Large intestine (tissue), 3 donors: ENCODE measurements at regions not wholly inside any gene's neighbourhood (a gene's known extent, or its start where the extent isn't known, plus 50 kb on each side); places are given as distances from the start of the nearest gene placed in this dataset.
"Not testable (repeated sequence)": the region's sequence is repeated elsewhere in the genome, so short reads cannot be mapped to it uniquely, and the experiment has no call there.

Source experiments
- DNase-seq, 2 donors: peaks; one replicate each; pipeline versions ENCODE4 v3.0.0 to v3.0.0-alpha.2; 2013
- H3K27ac ChIP-seq: one replicate; pipeline ENCODE4 v1.5.1; 2013; ENCODE audit warnings: low read length
- H3K27me3 ChIP-seq: 2 replicates; pipeline ENCODE4 v1.6.1; 2013; ENCODE audit warnings: low read length; ENCODE audit not compliant: control insufficient read depth, insufficient read depth
- H3K36me3 ChIP-seq: 2 replicates; pipeline ENCODE4 v1.6.1; 2013; ENCODE audit warnings: low read length; ENCODE audit not compliant: control insufficient read depth, insufficient read depth
- H3K4me1 ChIP-seq: one replicate; pipeline ENCODE4 v1.6.1; 2013; ENCODE audit warnings: low read length; ENCODE audit not compliant: control insufficient read depth, insufficient read depth
- H3K4me3 ChIP-seq: one replicate; pipeline ENCODE4 v1.5.1; 2013; ENCODE audit warnings: low read length
- H3K9me3 ChIP-seq: one replicate; pipeline ENCODE4 v1.6.1; 2013; ENCODE audit warnings: mild to moderate bottlenecking, low read depth, low read length, moderate library complexity; ENCODE audit not compliant: control insufficient read depth
- WGBS: methylation state at CpG from one replicate; pipeline ENCODE4 v1.1.5; 2013; ENCODE audit warnings: low lambda C conversion rate; ENCODE audit not compliant: insufficient coverage; 5-methylcytosine and 5-hydroxymethylcytosine counted together

DNA sequence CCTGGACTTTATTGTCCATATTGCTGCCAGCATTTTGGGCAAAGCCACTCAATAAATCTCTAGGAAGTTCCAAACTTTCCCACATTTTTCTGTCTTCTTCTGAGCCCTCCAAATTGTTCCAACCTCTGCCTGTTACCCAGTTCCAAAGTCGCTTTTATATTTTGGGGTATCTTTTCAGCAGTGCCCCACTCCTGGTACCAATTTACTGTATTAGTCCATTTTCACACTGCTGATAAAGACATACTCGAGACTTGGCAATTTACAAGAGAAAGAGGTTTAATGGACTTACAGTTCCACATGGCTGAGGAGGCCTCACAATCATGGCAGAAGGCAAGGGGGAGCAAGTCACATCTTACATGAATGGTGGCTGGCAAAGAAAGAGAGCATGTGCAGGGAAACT is 53.4 kb downstream of the AHSP start:
- DNase-seq, H3K9me3 ChIP-seq, H3K4me1 ChIP-seq, H3K27me3 ChIP-seq, H3K27ac ChIP-seq, H3K36me3 ChIP-seq, H3K4me3 ChIP-seq: not testable (repeated sequence)
- no CpG with 5 or more reads among the region's 2 CpGs for WGBS

DNA sequence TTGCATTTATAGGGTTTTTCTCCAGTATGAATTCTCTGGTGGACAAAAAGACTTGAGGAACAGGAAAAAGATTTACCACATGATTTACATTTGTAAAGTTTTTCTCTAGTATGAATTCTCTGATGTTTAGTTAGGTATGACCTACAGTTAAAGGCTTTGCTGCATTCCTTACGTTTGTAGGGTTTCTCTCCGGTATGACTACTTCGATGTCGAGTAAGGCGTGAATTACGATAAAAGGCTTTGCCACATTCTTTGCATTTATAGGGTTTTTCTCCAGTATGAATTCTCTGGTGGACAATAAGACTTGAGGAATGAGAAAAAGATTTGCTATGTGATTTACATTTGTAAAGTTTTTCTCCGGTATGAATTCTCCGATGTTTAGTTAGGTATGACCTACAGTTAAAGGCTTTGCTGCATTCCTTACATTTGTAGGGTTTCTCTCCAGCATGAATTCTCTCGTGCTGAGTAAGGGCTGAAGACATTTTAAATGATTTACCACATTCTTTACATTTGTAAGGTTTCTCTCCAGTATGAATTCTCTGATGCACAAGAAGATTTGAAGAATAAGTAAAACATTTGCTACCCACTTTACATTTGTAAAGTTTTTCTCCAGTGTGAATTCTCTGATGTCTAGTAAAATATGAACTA is 74.2 kb downstream of the AHSP start:
- H3K36me3 ChIP-seq, DNase-seq, H3K9me3 ChIP-seq, H3K27me3 ChIP-seq, H3K4me1 ChIP-seq, H3K27ac ChIP-seq, H3K4me3 ChIP-seq: not testable (repeated sequence)
- WGBS: 92% methylated on average over 5 of the region's 9 CpGs

DNA sequence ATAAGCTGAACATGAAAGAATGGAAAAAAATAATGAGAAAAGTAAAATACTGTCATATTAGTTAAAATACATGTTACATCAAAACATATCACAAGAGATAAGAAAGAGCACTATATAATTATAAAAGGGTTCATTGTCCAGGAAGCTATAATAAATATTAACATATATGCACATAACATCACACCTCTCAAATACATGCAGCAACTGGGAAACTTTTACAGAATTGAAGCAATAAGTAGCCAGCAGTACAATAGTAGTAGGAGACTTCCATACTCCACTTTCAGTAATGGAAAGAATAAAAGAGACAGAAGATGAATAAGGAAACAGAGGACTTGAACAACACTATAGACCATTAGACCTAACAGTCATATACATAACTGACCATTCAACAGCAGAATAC is 90.4 kb downstream of the AHSP start:
- Histone ChIP-seq H3K36me3 (no peaks in the 10 kb centered on the region), H3K27me3 (no peaks in the 10 kb centered on the region), H3K4me1 (no peaks in the 10 kb centered on the region), H3K9me3 (no peaks in the 10 kb centered on the region), H3K27ac (no peak overlapping the region), H3K4me3 (no peak overlapping the region)
- no peak for DNase-seq

DNA sequence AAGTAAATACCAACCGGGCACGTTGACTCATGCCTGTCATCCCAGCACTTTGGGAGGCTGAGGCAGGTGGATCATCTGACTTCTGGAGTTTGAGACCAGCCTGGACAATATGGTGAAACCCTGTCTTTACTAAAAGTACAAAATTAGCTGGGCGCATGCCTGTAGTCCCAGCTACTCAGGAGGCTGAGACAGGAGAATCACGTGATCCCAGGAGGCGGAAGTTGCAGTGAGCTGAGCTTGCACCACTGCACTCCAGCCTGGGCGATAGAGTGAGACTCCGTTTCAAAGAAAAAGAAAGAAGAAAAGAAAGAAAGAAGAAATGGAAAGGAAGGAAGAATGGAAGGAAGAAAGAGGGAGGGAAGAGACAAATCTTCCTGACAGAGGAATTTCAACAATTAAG is 108.7 kb downstream of the AHSP start:
- WGBS: 97% methylated on average over 4 of the region's 7 CpGs
- Histone ChIP-seq H3K27me3 (no peaks in the 10 kb centered on the region), H3K36me3 (no peaks in the 10 kb centered on the region), H3K9me3 (no peaks in the 10 kb centered on the region), H3K4me3 (no peak overlapping the region), H3K27ac (no peak overlapping the region), H3K4me1 (no peaks in the 10 kb centered on the region)
- no peak for DNase-seq

DNA sequence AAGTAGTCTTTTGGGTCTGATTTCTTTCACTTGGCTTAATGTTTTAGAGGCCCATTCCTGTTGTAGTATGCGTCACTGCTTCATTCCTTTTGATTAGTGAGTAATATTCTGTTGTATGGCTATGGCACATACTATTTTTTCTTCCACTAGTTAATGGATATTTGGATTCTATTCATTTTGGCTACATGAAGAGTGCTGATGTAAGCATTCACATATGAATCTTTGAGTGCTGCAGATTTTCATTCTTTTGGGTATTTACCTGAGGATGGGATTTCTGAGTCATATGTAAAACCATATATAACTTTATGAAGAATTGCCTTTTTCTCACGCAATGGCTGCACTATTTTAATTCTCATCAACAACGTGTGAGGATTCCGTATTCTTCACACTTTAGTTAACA is 113.6 kb downstream of the AHSP start:
- Histone ChIP-seq H3K4me3 (no peak overlapping the region), H3K4me1 (no peaks in the 10 kb centered on the region), H3K27ac (no peak overlapping the region), H3K36me3 (no peaks in the 10 kb centered on the region), H3K27me3 (no peaks in the 10 kb centered on the region), H3K9me3 (no peaks in the 10 kb centered on the region)
- DNase-seq: no peak
- 76% methylated on average over 3 of the region's 4 CpGs for WGBS

DNA sequence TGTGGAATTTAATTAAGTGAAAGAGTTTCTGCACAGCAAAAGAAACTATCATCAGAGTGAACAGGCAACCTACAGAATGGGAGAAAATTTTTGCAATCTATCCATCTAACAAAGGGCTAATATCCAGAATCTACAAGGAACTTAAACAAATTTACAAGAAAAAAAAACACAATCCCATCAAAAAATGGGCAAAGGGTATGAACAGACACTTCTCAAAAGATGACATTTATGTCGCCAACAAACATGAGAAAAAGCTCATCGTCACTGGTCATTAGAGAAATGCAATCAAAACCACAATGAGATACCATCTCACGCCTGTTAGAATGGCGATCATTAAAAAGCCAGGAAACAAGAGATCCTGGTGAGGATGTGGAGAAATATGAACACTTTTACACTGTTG is 128.0 kb downstream of the AHSP start:
- WGBS: 94% methylated on average over 3 of the region's 4 CpGs
- not testable (repeated sequence) for H3K27ac ChIP-seq, H3K9me3 ChIP-seq, DNase-seq, H3K4me3 ChIP-seq, H3K4me1 ChIP-seq, H3K27me3 ChIP-seq, H3K36me3 ChIP-seq

DNA sequence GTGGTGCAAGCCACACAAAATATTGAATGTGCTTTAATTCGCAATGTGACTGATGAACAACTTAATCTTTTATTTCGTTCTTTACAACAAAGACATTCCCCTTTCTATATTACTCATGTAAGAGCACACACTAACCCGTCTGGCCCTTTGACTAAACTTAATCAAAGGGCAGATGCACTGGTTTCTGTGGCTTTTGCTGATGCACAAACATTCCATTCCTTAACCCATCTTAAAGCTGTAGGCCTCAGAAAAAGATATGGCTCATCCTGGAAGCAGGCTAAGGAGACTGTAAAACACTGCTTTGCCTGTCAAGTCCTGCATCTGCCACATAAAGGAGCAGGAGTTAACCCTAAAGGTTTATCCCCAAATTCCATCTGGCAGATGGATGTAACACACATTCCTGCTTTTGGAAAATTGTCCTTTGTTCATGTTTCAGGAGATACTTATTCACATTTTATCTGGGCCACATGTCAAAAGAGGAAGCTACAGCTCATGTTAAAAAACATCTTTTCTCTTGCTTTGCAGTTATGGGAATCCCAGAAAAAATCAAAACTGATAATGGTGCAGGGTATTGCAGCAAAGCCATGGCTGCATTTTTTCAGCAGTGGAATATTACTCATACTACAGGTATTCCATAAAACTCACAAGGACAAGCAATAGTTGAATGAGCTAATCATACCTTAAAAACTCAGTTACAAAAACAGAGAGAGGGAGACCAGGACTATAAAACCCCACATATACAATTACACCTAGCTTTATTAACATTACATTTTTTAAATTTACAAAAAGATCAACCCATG is 137.2 kb downstream of the AHSP start:
- Histone ChIP-seq H3K4me3 (no peak overlapping the region), H3K9me3 (no peaks in the 10 kb centered on the region), H3K27ac (no peak overlapping the region), H3K4me1 (no peaks in the 10 kb centered on the region), H3K36me3 (no peaks in the 10 kb centered on the region), H3K27me3 (no peaks in the 10 kb centered on the region)
- DNase-seq: no peak
- 100% methylated on average over 1 of the region's 3 CpGs for WGBS

DNA sequence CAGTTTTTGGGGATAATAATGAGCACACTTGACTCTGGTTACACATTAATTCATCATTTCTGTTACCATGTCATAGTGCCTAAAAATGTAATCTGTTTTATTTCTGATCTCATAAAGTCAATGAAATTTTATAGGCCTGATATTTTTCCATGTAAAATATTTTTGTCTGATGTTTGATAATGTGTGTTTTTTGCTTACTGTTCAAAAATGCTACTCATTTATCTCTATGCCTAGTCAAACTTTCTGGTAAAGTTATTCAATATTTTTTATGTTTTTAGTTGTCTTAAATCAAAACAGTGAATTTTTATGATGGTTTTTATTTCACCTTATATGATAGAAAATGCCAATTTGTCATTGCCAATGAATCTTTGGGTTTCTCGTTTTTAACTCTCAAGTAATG is 147.0 kb downstream of the AHSP start:
- no peak for DNase-seq

DNA sequence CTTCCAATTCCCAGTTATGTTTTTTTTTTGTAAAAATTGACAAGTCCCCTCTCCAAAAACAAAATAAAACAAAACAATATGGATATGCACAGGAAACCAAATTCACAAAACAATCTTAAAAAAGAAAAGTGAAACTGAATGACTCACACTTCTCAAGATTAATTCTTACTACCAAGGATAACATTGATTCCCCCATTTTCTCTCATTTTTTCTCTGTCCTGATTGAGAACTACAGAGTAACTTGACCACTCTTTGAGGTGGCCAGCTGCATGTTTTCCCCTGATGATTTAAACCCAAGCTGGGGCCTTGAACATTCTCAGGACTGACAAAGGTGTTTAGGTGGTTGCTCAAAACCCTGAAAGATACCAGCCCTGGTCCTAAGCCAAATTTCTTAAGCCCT is 149.0 kb downstream of the AHSP start:
- Histone ChIP-seq H3K27ac (no peak overlapping the region), H3K36me3 (no peaks in the 10 kb centered on the region), H3K27me3 (no peaks in the 10 kb centered on the region), H3K4me3 (no peak overlapping the region), H3K4me1 (no peaks in the 10 kb centered on the region), H3K9me3 (no peaks in the 10 kb centered on the region)
- DNase-seq: no peak

More for the DNA sequence above, 147.0 kb downstream of the AHSP start:
- Histone ChIP-seq H3K4me3 (no peak overlapping the region), H3K27ac (no peak overlapping the region), H3K4me1 (no peaks in the 10 kb centered on the region), H3K9me3 (no peaks in the 10 kb centered on the region), H3K27me3 (no peaks in the 10 kb centered on the region), H3K36me3 (no peaks in the 10 kb centered on the region)
- no CpG with 5 or more reads among the region's 1 CpG for WGBS

DNA sequence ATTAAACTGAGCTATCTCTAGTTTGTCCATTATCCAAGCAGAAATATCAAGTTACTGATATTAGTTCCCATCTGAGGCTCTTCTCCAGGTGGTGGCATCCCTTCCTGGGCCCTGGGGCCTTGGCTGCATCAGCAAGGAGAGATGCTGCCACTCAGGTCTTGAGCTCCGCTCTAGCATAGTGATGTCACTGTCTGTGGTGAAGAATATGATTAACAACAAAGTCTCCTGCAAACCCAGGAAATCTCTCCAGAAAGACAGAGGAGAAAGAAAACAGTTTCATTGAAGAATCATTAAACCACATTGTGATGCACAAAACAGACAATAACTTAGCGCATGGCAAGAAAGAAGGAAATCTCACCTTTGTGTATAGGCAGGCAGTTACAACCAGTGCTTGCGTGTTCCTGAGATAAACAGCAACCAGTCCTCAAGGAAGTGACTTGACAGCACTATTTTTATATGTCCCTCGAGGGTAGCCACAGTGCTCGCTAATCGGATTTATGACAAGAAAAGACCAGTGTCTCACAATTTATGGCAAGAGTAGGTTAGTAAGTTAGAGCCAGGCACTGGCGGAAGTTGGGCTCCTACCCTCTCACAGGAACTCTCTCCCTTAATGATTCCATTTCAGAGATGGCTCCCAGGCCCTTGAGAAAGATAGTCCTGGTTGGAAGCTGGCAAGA is 151.1 kb downstream of the AHSP start:
- Histone ChIP-seq H3K4me1 (no peaks in the 10 kb centered on the region), H3K27me3 (no peaks in the 10 kb centered on the region), H3K9me3 (no peaks in the 10 kb centered on the region), H3K36me3 (no peaks in the 10 kb centered on the region), H3K27ac (no peak overlapping the region), H3K4me3 (no peak overlapping the region)
- DNase-seq: no peak
- 60% methylated on average over 1 of the region's 7 CpGs for WGBS

DNA sequence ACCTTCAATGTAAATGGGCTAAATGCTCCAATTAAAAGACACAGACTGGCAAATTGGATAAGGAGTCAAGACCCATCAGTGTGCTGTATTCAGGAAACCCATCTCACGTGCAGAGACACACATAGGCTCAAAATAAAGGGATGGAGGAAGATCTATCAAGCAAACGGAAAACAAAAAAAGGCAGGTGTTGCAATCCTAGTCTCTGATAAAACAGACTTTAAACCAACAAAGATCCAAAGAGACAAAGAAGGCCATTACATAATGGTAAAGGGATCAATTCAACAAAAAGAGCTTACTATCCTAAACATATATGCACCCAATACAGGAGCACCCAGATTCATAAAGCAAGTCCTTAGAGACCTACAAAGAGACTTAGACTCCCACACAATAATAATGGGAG is 161.6 kb downstream of the AHSP start:
- H3K4me1 ChIP-seq, H3K4me3 ChIP-seq, H3K36me3 ChIP-seq, H3K27me3 ChIP-seq, H3K9me3 ChIP-seq, DNase-seq, H3K27ac ChIP-seq: not testable (repeated sequence)
- WGBS: no CpG with 5 or more reads among the region's 2 CpGs
